Loucy (cell line): ENCODE measurements at regions not wholly inside any gene's neighbourhood (a gene's known extent, or its start where the extent isn't known, plus 50 kb on each side); places are given as distances from the start of the nearest gene placed in this dataset.

Experiments used
- CTCF ChIP-seq: fragments of 200-600 bp; sonication (generic); conservative IDR thresholded peaks from 2 replicates; pipeline ENCODE4 v1.5.1; 2014; ENCODE audit warnings: mild to moderate bottlenecking, antibody characterized with exemption, low read length
- EZH2phosphoT487 ChIP-seq: fragments of 200-600 bp; IDR thresholded peaks from 2 replicates; pipeline ENCODE4 v1.6.1; 2018; ENCODE audit warnings: antibody characterized with exemption, mild to moderate bottlenecking, moderate library complexity, borderline replicate concordance

DNA sequence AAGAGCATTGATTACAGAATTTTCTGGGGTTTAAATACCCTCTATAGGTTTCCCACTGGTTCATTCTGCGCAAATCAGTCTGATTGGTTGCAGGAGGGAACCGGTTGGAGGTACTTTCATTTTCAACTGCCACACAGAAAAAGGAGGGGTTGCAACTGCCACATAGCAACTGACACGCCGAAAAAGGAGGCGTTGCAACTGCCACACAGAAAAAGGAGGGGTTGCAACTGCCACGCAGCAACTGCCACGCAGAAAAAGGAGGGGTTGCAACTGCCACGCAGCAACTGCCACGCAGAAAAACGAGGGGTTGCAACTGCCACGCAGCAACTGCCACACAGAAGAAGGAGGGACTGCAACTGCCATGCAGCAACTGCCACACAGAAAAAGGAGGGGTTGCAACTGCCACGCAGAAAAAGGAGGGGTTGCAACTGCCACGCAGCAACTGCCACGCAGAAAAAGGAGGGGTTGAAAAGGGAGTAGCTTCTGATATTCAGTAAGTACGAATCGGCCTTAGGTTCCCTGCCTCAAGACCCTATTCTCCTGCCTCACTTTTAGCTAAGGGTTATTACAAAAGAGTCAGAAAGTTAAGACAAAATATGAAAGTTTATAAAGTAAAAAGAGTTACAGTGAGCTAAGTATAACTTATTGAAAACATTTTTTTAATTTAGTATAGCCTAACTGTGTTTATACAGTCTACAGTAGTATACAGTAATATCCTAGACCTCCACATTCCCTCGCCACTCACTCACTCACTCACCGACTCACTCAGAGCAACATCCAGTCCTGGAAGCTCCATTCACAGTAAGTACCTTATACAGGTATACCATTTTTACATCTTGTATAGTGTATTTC is 431.8 kb downstream of the KCTD8 start:
- TF ChIP-seq CTCF, result no peak
- no peak for TF ChIP-seq EZH2phosphoT487
